ENCODE measurements at regions not wholly inside any gene's neighbourhood (a gene's known extent, or its start where the extent isn't known, plus 50 kb on each side); places are given as distances from the start of the nearest gene placed in this dataset.

- TF ChIP-seq CTCF (IDR thresholded peaks at IDR 0.05): no peak
- no peak for TF ChIP-seq EP300 (IDR thresholded peaks at IDR 0.05)
These were observed 974.6 kb downstream of the TTLL7 start for GRCh38 chr1:83024251-83024767.
